ENCODE measurements at regions not wholly inside any gene's neighbourhood (a gene's known extent, or its start where the extent isn't known, plus 50 kb on each side); places are given as distances from the start of the nearest gene placed in this dataset.

GRCh38 chr1:57788313-57788712, 364.5 kb upstream of the DAB1 start:
- Histone ChIP-seq H3K36me3 (ENCODE audit: control insufficient read depth in 2 of 2, insufficient read depth in 2 of 2, low read length in 1 of 2) (no peaks in the 10 kb centered on the region), H3K27me3 (ENCODE audit: control insufficient read depth in 1 of 2, insufficient read depth in 2 of 2, low read length in 2 of 2) (no peaks in the 10 kb centered on the region), H3K4me1 (ENCODE audit: control insufficient read depth in 2 of 2, insufficient read depth in 2 of 2, low read length in 1 of 2) (no peaks in the 10 kb centered on the region), H3K27ac (ENCODE audit: low read depth in 2 of 2, low read length in 1 of 2) (no peak overlapping the region), H3K9me3 (ENCODE audit: control insufficient read depth in 2 of 2, insufficient read depth in 1 of 2, low read depth in 1 of 2, low read length in 1 of 2) (no peaks in the 10 kb centered on the region), H3K4me3 (ENCODE audit: low read depth in 1 of 2, low read length in 2 of 2) (no peak overlapping the region)
- 46 to 60% methylated on average over 1 of the region's 1 CpG for WGBS, 2 donors

DNA sequence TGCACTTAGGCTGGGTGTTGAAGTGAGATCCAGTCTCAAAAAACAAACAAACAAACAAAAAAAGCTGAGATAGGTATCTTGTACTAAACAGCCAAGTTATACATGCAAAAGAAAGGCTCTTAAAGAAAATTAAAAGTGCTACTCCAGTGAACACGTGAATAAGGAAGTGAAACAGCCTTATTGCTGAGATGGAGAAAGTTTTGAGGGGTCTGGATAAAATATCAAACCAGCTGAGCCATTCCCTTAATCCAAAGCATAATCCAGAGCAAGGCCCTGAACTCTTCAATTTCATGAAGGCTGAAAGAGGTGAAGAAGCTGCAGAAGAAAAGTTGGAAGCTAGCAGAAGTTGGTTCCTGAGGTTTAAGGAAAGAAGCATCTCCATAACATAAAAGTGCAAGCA, 360.5 kb upstream of the DAB1 start:
- 49 to 75% methylated on average over 1 of the region's 1 CpG for WGBS, 2 donors
- H3K9me3 ChIP-seq (ENCODE audit: control insufficient read depth in 2 of 2, insufficient read depth in 1 of 2, low read depth in 1 of 2, low read length in 1 of 2), result no peaks in the 10 kb centered on the region

GRCh38 chr1:57782357-57782756, 358.5 kb upstream of the DAB1 start:
- 56 to 69% methylated on average over 2 of the region's 2 CpGs for WGBS, 2 donors
- H3K4me3 ChIP-seq (ENCODE audit: low read depth in 1 of 2, low read length in 2 of 2), result no peak overlapping the region
- no peaks in the 10 kb centered on the region for H3K27me3 ChIP-seq (ENCODE audit: control insufficient read depth in 1 of 2, insufficient read depth in 2 of 2, low read length in 2 of 2)
- H3K9me3 ChIP-seq (ENCODE audit: control insufficient read depth in 2 of 2, insufficient read depth in 1 of 2, low read depth in 1 of 2, low read length in 1 of 2), result no peaks in the 10 kb centered on the region
- H3K4me1 ChIP-seq (ENCODE audit: control insufficient read depth in 2 of 2, insufficient read depth in 2 of 2, low read length in 1 of 2), result no peaks in the 10 kb centered on the region
- H3K27ac ChIP-seq (ENCODE audit: low read depth in 2 of 2, low read length in 1 of 2), result no peak overlapping the region
- H3K36me3 ChIP-seq (ENCODE audit: control insufficient read depth in 2 of 2, insufficient read depth in 2 of 2, low read length in 1 of 2), result no peaks in the 10 kb centered on the region

More for the DNA sequence above, 360.5 kb upstream of the DAB1 start:
- Histone ChIP-seq H3K27ac (ENCODE audit: low read depth in 2 of 2, low read length in 1 of 2) (no peak overlapping the region), H3K4me1 (ENCODE audit: control insufficient read depth in 2 of 2, insufficient read depth in 2 of 2, low read length in 1 of 2) (no peaks in the 10 kb centered on the region), H3K36me3 (ENCODE audit: control insufficient read depth in 2 of 2, insufficient read depth in 2 of 2, low read length in 1 of 2) (no peaks in the 10 kb centered on the region), H3K27me3 (ENCODE audit: control insufficient read depth in 1 of 2, insufficient read depth in 2 of 2, low read length in 2 of 2) (no peaks in the 10 kb centered on the region), H3K4me3 (ENCODE audit: low read depth in 1 of 2, low read length in 2 of 2) (no peak overlapping the region)

DNA sequence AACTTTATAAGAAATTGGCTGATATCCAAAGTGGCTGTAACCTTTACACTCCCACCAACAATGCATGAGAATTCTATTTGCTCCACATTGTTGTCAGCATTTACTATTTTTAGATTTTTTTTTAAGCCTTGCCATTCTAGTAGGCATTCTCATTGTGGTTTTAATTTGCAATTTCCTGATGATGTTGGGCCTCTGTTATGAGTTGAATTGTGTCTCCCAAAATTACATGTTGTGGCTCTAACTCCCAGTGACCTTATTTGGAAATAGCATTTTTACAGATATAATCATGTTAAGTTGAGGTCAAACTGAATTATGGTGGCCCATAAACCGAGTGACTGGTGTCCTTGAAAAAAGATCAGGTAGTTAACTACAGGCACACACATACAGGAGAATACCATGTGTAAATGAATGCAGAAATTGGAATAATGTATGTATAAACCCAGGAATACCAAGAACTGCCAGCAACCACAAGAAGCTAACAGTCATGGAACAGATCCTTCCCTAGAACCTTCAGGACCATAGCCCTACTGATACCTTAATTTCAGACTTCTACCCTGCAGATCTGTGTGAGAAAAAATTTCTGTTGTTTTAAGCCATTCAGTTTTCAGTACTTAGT, 348.8 kb upstream of the DAB1 start:
- Histone ChIP-seq H3K27me3 (ENCODE audit: control insufficient read depth in 1 of 2, insufficient read depth in 2 of 2, low read length in 2 of 2) (no peaks in the 10 kb centered on the region), H3K9me3 (ENCODE audit: control insufficient read depth in 2 of 2, insufficient read depth in 1 of 2, low read depth in 1 of 2, low read length in 1 of 2) (no peaks in the 10 kb centered on the region), H3K36me3 (ENCODE audit: control insufficient read depth in 2 of 2, insufficient read depth in 2 of 2, low read length in 1 of 2) (no peaks in the 10 kb centered on the region), H3K27ac (ENCODE audit: low read depth in 2 of 2, low read length in 1 of 2) (no peak overlapping the region), H3K4me1 (ENCODE audit: control insufficient read depth in 2 of 2, insufficient read depth in 2 of 2, low read length in 1 of 2) (no peaks in the 10 kb centered on the region), H3K4me3 (ENCODE audit: low read depth in 1 of 2, low read length in 2 of 2) (no peak overlapping the region)
- 48 to 60% methylated on average over 1 of the region's 1 CpG for WGBS, 2 donors

DNA sequence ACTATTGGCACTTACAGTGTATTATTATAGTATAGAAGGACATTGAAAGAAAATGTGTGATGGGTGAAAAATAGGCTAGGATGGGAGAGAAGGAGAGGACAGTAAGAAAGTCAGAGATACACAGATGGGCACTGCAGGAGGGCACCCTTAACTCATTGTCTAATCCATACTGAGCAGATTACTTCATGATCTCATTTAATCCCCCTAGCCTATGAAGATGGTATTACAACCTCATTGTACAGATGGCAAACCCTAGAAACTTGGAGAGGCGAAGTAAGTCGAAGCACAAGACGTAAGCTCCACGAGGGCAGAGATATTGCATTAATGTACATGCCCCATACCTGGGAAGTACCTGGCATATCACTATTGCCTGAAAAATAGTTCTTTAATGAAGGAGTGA, 346.9 kb upstream of the DAB1 start:
- 80 to 89% methylated on average over 4 of the region's 4 CpGs for WGBS, 2 donors

DNA sequence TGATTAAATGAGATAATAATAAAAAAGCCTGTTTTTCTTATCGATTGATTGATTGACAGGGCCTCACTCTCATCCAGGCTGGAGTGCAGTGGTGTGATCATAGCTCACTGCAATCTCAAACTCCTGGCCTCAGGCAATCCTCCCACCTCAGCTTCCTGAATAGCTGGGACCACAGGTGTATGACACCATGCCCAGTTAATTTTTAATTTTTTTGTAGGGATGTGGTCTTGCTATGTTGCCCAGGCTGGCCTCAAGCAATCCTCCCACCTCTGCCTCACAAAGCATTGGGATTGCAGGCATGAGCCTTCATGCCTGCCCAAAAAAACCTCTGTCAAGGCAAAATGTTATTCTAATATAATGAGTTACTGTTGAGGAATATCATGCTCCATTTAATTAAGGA, 346.4 kb upstream of the DAB1 start:
- Histone ChIP-seq H3K9me3 (ENCODE audit: control insufficient read depth in 2 of 2, insufficient read depth in 1 of 2, low read depth in 1 of 2, low read length in 1 of 2) (no peaks in the 10 kb centered on the region), H3K36me3 (ENCODE audit: control insufficient read depth in 2 of 2, insufficient read depth in 2 of 2, low read length in 1 of 2) (no peaks in the 10 kb centered on the region), H3K4me3 (ENCODE audit: low read depth in 1 of 2, low read length in 2 of 2) (no peak overlapping the region), H3K27me3 (ENCODE audit: control insufficient read depth in 1 of 2, insufficient read depth in 2 of 2, low read length in 2 of 2) (no peaks in the 10 kb centered on the region), H3K27ac (ENCODE audit: low read depth in 2 of 2, low read length in 1 of 2) (no peak overlapping the region), H3K4me1 (ENCODE audit: control insufficient read depth in 2 of 2, insufficient read depth in 2 of 2, low read length in 1 of 2) (no peaks in the 10 kb centered on the region)
- WGBS, 2 donors, result 80 to 93% methylated on average over 1 of the region's 1 CpG

More for the DNA sequence above, 346.9 kb upstream of the DAB1 start:
- Histone ChIP-seq H3K4me3 (ENCODE audit: low read depth in 1 of 2, low read length in 2 of 2) (no peak overlapping the region), H3K9me3 (ENCODE audit: control insufficient read depth in 2 of 2, insufficient read depth in 1 of 2, low read depth in 1 of 2, low read length in 1 of 2) (no peaks in the 10 kb centered on the region), H3K36me3 (ENCODE audit: control insufficient read depth in 2 of 2, insufficient read depth in 2 of 2, low read length in 1 of 2) (no peaks in the 10 kb centered on the region), H3K4me1 (ENCODE audit: control insufficient read depth in 2 of 2, insufficient read depth in 2 of 2, low read length in 1 of 2) (no peaks in the 10 kb centered on the region), H3K27ac (ENCODE audit: low read depth in 2 of 2, low read length in 1 of 2) (no peak overlapping the region), H3K27me3 (ENCODE audit: control insufficient read depth in 1 of 2, insufficient read depth in 2 of 2, low read length in 2 of 2) (no peaks in the 10 kb centered on the region)

DNA sequence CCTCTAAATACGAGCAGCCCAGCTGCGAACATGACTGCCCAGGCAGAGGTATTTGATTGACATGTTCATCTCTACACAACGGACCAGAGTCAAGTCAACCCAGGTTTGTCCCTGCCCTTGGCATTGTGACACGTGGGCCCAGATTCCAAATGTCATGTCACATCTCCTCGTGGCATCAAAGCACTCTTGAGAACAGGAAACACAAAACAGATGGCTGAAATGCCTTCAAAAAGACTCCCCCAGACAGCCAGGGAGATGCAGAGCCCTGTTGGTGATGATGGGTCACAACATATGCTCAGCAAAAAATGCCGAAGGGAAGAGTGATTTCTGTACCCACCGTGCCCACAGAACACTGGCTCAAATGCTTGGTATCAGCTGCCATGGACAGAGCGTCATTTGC, 337.8 kb upstream of the DAB1 start:
- WGBS, 2 donors, result 51 to 57% methylated on average over 8 of the region's 8 CpGs
- Histone ChIP-seq H3K4me3 (ENCODE audit: low read depth in 1 of 2, low read length in 2 of 2) (no peak overlapping the region), H3K27ac (ENCODE audit: low read depth in 2 of 2, low read length in 1 of 2) (no peak overlapping the region), H3K9me3 (ENCODE audit: control insufficient read depth in 2 of 2, insufficient read depth in 1 of 2, low read depth in 1 of 2, low read length in 1 of 2) (no peaks in the 10 kb centered on the region), H3K36me3 (ENCODE audit: control insufficient read depth in 2 of 2, insufficient read depth in 2 of 2, low read length in 1 of 2) (no peaks in the 10 kb centered on the region), H3K27me3 (ENCODE audit: control insufficient read depth in 1 of 2, insufficient read depth in 2 of 2, low read length in 2 of 2) (no peaks in the 10 kb centered on the region), H3K4me1 (ENCODE audit: control insufficient read depth in 2 of 2, insufficient read depth in 2 of 2, low read length in 1 of 2) (no peaks in the 10 kb centered on the region)

DNA sequence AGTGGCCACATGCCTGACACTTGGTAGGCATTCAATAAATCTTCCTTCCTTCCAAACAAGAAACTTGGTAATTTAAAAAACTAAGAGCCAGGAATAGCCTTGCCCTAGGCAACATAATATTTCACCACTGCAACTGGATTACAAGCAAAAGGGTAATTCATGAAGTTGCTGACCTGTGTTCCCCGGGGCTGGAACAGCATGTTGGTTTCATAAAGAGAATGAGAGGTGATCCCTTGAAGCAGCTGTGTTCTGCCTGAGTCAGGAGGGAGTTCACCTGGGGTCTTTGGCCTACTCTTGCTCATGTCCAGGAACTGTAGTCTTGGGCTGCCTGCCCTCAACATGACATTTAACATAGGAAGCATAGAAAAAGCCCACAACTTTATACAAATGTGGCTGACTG, 329.0 kb upstream of the DAB1 start:
- no peak overlapping the region for H3K4me3 ChIP-seq (ENCODE audit: low read depth in 1 of 2, low read length in 2 of 2)
- no peaks in the 10 kb centered on the region for H3K9me3 ChIP-seq (ENCODE audit: control insufficient read depth in 2 of 2, insufficient read depth in 1 of 2, low read depth in 1 of 2, low read length in 1 of 2)
- H3K27ac ChIP-seq (ENCODE audit: low read depth in 2 of 2, low read length in 1 of 2), result no peak overlapping the region
- WGBS, 2 donors, result 74 to 77% methylated on average over 1 of the region's 1 CpG
- no peaks in the 10 kb centered on the region for H3K4me1 ChIP-seq (ENCODE audit: control insufficient read depth in 2 of 2, insufficient read depth in 2 of 2, low read length in 1 of 2)
- H3K36me3 ChIP-seq (ENCODE audit: control insufficient read depth in 2 of 2, insufficient read depth in 2 of 2, low read length in 1 of 2), result no peaks in the 10 kb centered on the region
- no peaks in the 10 kb centered on the region for H3K27me3 ChIP-seq (ENCODE audit: control insufficient read depth in 1 of 2, insufficient read depth in 2 of 2, low read length in 2 of 2)

GRCh38 chr1:57748719-57749118, 324.9 kb upstream of the DAB1 start:
- no peaks in the 10 kb centered on the region for H3K27me3 ChIP-seq (ENCODE audit: control insufficient read depth in 1 of 2, insufficient read depth in 2 of 2, low read length in 2 of 2)
- H3K36me3 ChIP-seq (ENCODE audit: control insufficient read depth in 2 of 2, insufficient read depth in 2 of 2, low read length in 1 of 2), result no peaks in the 10 kb centered on the region
- H3K4me3 ChIP-seq (ENCODE audit: low read depth in 1 of 2, low read length in 2 of 2), result no peak overlapping the region
- H3K4me1 ChIP-seq (ENCODE audit: control insufficient read depth in 2 of 2, insufficient read depth in 2 of 2, low read length in 1 of 2), result no peaks in the 10 kb centered on the region
- no peaks in the 10 kb centered on the region for H3K9me3 ChIP-seq (ENCODE audit: control insufficient read depth in 2 of 2, insufficient read depth in 1 of 2, low read depth in 1 of 2, low read length in 1 of 2)
- no peak overlapping the region for H3K27ac ChIP-seq (ENCODE audit: low read depth in 2 of 2, low read length in 1 of 2)
- 58 to 70% methylated on average over 2 of the region's 2 CpGs for WGBS, 2 donors

DNA sequence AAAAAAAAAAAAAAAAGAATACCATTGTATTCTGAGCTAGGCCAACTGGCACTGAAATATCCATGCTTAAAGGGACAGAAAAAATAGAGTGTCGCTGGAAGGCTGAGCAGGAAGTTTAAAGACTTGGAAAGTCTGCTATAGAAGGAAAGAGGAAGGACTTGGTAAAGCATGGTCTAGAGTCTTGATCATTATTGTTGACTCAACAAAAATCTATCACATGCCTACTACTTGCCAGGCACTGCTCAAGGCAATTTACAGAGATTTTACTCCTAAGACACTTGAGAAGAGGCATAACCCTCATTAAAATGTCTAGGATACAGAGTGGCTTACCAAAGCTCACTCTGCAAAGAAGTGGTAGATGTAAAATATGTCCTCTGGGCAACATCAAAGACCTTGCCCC, 324.0 kb upstream of the DAB1 start:
- Histone ChIP-seq H3K36me3 (ENCODE audit: control insufficient read depth in 2 of 2, insufficient read depth in 2 of 2, low read length in 1 of 2) (no peaks in the 10 kb centered on the region), H3K27ac (ENCODE audit: low read depth in 2 of 2, low read length in 1 of 2) (no peak overlapping the region), H3K27me3 (ENCODE audit: control insufficient read depth in 1 of 2, insufficient read depth in 2 of 2, low read length in 2 of 2) (no peaks in the 10 kb centered on the region), H3K9me3 (ENCODE audit: control insufficient read depth in 2 of 2, insufficient read depth in 1 of 2, low read depth in 1 of 2, low read length in 1 of 2) (no peaks in the 10 kb centered on the region), H3K4me1 (ENCODE audit: control insufficient read depth in 2 of 2, insufficient read depth in 2 of 2, low read length in 1 of 2) (no peaks in the 10 kb centered on the region), H3K4me3 (ENCODE audit: low read depth in 1 of 2, low read length in 2 of 2) (no peak overlapping the region)
- WGBS, 2 donors, result 64 to 72% methylated on average over 1 of the region's 1 CpG

Data from esophagus (tissue), 2 donors.